PC-3 (cell line): ENCODE measurements at regions not wholly inside any gene's neighbourhood (a gene's known extent, or its start where the extent isn't known, plus 50 kb on each side); places are given as distances from the start of the nearest gene placed in this dataset.
"Not testable (repeated sequence)": the region's sequence is repeated elsewhere in the genome, so short reads cannot be mapped to it uniquely, and the experiment has no call there.

Experiments
- ATAC-seq: fragments of 200-7000 bp; cut with Tn5 transposase; 2 replicates; pipeline ENCODE4 v1.9.1; 2020; ENCODE audit warnings: mild to moderate bottlenecking, moderate library complexity
- BruUV-seq: library from RNA; stranded (reverse); fragments of 400-500 nt; replicated peaks from 2 replicates; lab custom pipeline; 2021; lab: Mats Ljungman, UMichigan
- CTCF ChIA-PET: fragments of 300-600 bp; sonication (Branson Sonifier 250); formaldehyde crosslinking; loops from one replicate; lab custom pipeline; 2022; ENCODE audit warnings: antibody characterized with exemption; lab: Charles Lee
- POLR2A ChIA-PET: fragments of 300-600 bp; sonication (Branson Sonifier 250); formaldehyde crosslinking; loops from one replicate; lab custom pipeline; 2022; ENCODE audit warnings: antibody characterized with exemption; ENCODE audit not compliant: unreplicated experiment; lab: Charles Lee
- DNase-seq: peaks from one replicate; pipeline ENCODE4 v3.0.0-alpha.2; 2015
- H2AFZ ChIP-seq: fragments of 300-600 bp; sonication (generic); 2 replicates; pipeline ENCODE4 v1.6.0; 2016; ENCODE audit warnings: antibody characterized with exemption, low read length
- H3F3A ChIP-seq: fragments of 300-600 bp; sonication (generic); one replicate; pipeline ENCODE4 v1.6.0; 2017; ENCODE audit warnings: antibody characterized with exemption, low read length, control low read depth, mild to moderate bottlenecking; ENCODE audit not compliant: unreplicated experiment
- H3K27ac ChIP-seq: fragments of 300-600 bp; sonication (generic); 2 replicates; pipeline ENCODE4 v1.5.1; 2016; ENCODE audit warnings: mild to moderate bottlenecking, low read length
- H3K27me3 ChIP-seq: fragments of 300-600 bp; sonication (generic); 2 replicates; pipeline ENCODE4 v1.6.1; 2016; ENCODE audit warnings: low read length, mixed read lengths
- H3K36me3 ChIP-seq: fragments of 300-600 bp; sonication (generic); 2 replicates; pipeline ENCODE4 v1.6.1; 2016; ENCODE audit warnings: low read depth, mixed run types, low read length, mixed read lengths
- H3K4me1 ChIP-seq: fragments of 300-600 bp; sonication (generic); 2 replicates; pipeline ENCODE4 v1.5.1; 2016; ENCODE audit warnings: low read length; ENCODE audit not compliant: insufficient read depth
- H3K4me2 ChIP-seq: fragments of 300-600 bp; sonication (generic); 2 replicates; pipeline ENCODE4 v1.6.0; 2016; ENCODE audit warnings: low read length
- H3K4me3 ChIP-seq: fragments of 300-600 bp; sonication (generic); 2 replicates; pipeline ENCODE4 v1.5.1; 2016; ENCODE audit warnings: mild to moderate bottlenecking, low read length, mixed read lengths
- H3K79me2 ChIP-seq: fragments of 300-600 bp; sonication (generic); 2 replicates; pipeline ENCODE4 v1.6.1; 2017; ENCODE audit warnings: low read length, mixed read lengths
- H3K9ac ChIP-seq: fragments of 300-600 bp; sonication (generic); 2 replicates; pipeline ENCODE4 v1.6.0; 2016; ENCODE audit warnings: mild to moderate bottlenecking, low read length
- H3K9me2 ChIP-seq: fragments of 300-600 bp; sonication (generic); replicated peaks from 2 replicates; pipeline ENCODE4 v1.6.1; 2016; ENCODE audit warnings: mixed run types, low read length, mixed read lengths
- H3K9me3 ChIP-seq: fragments of 300-600 bp; sonication (generic); 2 replicates; pipeline ENCODE4 v1.6.1; 2016; ENCODE audit warnings: low read length, mixed read lengths
- H4K20me1 ChIP-seq: fragments of 300-600 bp; sonication (generic); 2 replicates; pipeline ENCODE4 v1.6.1; 2016; ENCODE audit warnings: low read length, mixed read lengths
- EZH2 ChIP-seq: fragments of 300-600 bp; sonication (generic); IDR thresholded peaks from one replicate; pipeline ENCODE4 v1.6.1; 2017; ENCODE audit warnings: antibody characterized with exemption, mild to moderate bottlenecking, low read length; ENCODE audit not compliant: unreplicated experiment
- EZH2phosphoT487 ChIP-seq: fragments of 300-600 bp; sonication (generic); IDR thresholded peaks from 2 replicates; pipeline ENCODE4 v1.6.1; 2018; ENCODE audit warnings: mild to moderate bottlenecking, antibody characterized with exemption, low read length, borderline replicate concordance
- intact Hi-C: fragments of 100-400 bp; cut with micrococcal nuclease; formaldehyde crosslinking; loops from 2 replicates; pipeline ENCODE4 v1.9.0; 2023
- TF ChIP-seq, protein P1 (sequence below): fragments of 300-600 bp; sonication (generic); conservative IDR thresholded peaks from 2 replicates; pipeline ENCODE4 v1.5.1; 2017; ENCODE audit warnings: antibody characterized with exemption, low read depth, mild to moderate bottlenecking, low read length

DNA sequence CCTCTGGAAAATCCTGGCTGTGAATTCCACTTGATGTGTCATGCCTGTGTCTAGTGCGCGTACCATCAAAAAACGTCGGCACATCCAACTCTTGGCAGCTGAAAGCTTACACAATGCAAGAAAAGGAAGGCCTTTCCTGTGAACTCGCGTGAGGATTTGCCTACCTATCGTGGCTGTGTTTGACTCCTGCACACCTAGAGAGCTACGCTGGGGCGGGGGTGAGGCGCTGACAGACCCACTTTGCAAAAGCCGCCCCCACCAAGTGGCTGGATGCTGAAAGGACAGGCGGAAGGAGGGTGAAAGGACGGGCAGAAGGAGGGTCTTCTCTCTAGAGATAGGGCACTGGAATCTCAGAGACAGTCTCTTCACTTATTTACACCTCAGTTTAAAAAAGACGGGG lies 270.1 kb downstream of the EIPR1 start:
- Histone ChIP-seq H3K27me3 (peaks cover 39% of the 10 kb centered on the region), H2AFZ (no peak overlapping the region), H4K20me1 (no peaks in the 10 kb centered on the region), H3K4me1 (peaks cover 3% of the 10 kb centered on the region; the same call in 1 of the 2 replicates), H3K4me3 (no peak overlapping the region), H3K4me2 (no peak overlapping the region), H3K9ac (no peak overlapping the region), H3K36me3 (no peaks in the 10 kb centered on the region), H3K27ac (no peak overlapping the region), H3K79me2 (no peaks in the 10 kb centered on the region), H3K9me2 (no peaks in the 10 kb centered on the region), H3F3A (no peaks in the 10 kb centered on the region), H3K9me3 (no peaks in the 10 kb centered on the region)
- DNase-seq (no peak), ATAC-seq (no peak)
- BruUV-seq, result no TSS peak
- POLR2A ChIA-PET, result no interaction called here
- TF ChIP-seq EZH2phosphoT487 (no peak), EZH2 (no peak)
- TF ChIP-seq, protein P1, sequence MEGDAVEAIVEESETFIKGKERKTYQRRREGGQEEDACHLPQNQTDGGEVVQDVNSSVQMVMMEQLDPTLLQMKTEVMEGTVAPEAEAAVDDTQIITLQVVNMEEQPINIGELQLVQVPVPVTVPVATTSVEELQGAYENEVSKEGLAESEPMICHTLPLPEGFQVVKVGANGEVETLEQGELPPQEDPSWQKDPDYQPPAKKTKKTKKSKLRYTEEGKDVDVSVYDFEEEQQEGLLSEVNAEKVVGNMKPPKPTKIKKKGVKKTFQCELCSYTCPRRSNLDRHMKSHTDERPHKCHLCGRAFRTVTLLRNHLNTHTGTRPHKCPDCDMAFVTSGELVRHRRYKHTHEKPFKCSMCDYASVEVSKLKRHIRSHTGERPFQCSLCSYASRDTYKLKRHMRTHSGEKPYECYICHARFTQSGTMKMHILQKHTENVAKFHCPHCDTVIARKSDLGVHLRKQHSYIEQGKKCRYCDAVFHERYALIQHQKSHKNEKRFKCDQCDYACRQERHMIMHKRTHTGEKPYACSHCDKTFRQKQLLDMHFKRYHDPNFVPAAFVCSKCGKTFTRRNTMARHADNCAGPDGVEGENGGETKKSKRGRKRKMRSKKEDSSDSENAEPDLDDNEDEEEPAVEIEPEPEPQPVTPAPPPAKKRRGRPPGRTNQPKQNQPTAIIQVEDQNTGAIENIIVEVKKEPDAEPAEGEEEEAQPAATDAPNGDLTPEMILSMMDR, result no peak
- intact Hi-C loops, result no loop called here
- CTCF ChIA-PET, result no interaction called here

DNA sequence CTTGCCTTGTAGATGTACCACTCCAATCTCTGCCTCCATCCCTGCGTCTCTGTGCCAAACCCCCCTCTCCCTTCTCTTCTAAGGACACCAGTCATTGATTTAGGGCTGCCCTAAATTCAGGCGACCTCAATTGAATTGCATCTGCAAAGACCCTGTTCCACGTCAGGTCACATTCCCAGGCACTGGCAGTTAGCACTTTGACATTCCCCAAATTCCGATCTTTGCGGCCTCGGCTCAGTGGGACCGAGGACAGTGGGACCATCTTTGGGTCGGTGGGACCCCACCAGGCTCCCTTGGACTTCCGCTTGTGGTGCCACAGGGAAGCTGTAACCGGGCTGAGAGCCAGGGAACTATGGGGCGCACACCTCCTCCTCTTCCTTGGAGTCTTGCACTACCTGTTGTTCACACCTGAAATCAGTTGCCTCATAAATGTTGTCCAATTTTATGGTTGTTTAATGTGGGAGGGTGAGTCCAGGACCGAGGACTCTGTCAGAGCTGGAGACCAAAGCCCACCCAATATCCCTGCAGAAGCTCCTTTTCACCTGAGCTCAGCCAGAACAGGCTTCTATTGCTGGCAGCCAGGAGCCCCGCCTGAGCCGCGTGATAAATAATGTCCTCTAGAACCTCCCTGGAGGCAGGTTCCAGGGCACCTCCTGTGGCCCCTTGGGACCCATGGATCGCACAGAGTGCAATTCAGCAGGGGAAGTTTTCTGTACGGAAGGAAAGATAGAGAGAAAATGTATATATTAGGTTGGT lies 271.6 kb downstream of the EIPR1 start:
- H3F3A ChIP-seq, result no peaks in the 10 kb centered on the region
- H3K9ac ChIP-seq, result no peak overlapping the region
- no peak overlapping the region for H2AFZ ChIP-seq
- BruUV-seq, result no TSS peak
- POLR2A ChIA-PET, result no interaction called here
- ATAC-seq (no peak), DNase-seq (no peak)
- no peaks in the 10 kb centered on the region for H4K20me1 ChIP-seq
- no peak overlapping the region for H3K27ac ChIP-seq
- no peaks in the 10 kb centered on the region for H3K9me2 ChIP-seq
- CTCF ChIA-PET, result no interaction called here
- intact Hi-C loops, result no loop called here
- H3K4me2 ChIP-seq, result no peak overlapping the region
- H3K79me2 ChIP-seq, result no peaks in the 10 kb centered on the region
- no peaks in the 10 kb centered on the region for H3K36me3 ChIP-seq
- H3K4me1 ChIP-seq, result peaks cover 3% of the 10 kb centered on the region; the same call in 1 of the 2 replicates
- H3K9me3 ChIP-seq, result no peaks in the 10 kb centered on the region
- H3K27me3 ChIP-seq, result peaks cover 36% of the 10 kb centered on the region
- TF ChIP-seq EZH2 (no peak), EZH2phosphoT487 (no peak)
- TF ChIP-seq, protein P1, result no peak
- no peak overlapping the region for H3K4me3 ChIP-seq

DNA sequence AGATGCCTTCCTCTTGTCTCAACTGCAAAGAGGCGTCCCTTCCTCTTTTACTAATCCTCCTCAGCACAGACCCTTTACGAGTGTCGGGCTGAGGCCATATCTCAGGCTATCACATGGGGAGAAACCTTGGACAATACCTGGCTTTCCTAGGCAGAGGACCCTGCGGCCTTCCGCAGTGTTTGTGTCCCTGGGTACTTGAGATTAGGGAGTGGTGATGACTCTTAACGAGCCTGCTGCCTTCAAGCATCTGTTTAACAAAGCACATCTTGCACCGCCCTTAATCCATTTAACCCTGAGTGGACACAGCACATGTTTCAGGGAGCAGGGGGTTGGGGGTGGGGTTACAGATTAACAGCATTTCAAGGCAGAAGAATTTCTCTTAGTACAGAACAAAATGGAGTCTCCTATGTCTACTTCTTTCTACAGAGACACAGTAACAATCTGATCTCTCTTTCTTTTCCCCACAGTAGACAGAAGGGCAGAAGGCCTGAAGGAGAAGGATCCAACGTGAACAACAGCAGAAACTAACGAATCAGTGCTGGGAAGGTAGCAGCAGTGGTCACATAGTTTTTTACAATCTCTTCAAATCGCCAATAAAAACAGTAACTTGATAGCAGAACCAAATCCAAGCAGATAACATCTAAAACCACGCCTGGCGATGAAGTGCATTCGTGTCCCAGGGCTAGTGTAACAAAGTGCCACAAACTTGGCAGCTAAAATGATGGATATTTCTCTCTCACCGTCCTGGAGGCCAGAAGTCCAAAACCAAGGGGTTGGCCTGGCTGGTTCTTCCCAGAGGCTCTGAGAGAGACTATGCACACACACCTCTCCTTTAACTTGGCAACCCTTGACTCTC lies 272.4 kb downstream of the EIPR1 start:
- not testable (repeated sequence) for H2AFZ ChIP-seq, BruUV-seq

More for the DNA sequence above, 272.4 kb downstream of the EIPR1 start:
- H3K4me3 ChIP-seq, H3K4me1 ChIP-seq, intact Hi-C loops, POLR2A ChIA-PET, H4K20me1 ChIP-seq, H3F3A ChIP-seq, H3K27ac ChIP-seq, H3K9me3 ChIP-seq, CTCF ChIA-PET, H3K9me2 ChIP-seq, H3K36me3 ChIP-seq, H3K9ac ChIP-seq, H3K4me2 ChIP-seq, H3K79me2 ChIP-seq: not testable (repeated sequence)
- DNase-seq (peak; percentile 43), ATAC-seq (peak; percentile 67)
- H3K27me3 ChIP-seq, result peaks cover 43% of the 10 kb centered on the region
